ENCODE measurements at regions not wholly inside any gene's neighbourhood (a gene's known extent, or its start where the extent isn't known, plus 50 kb on each side); places are given as distances from the start of the nearest gene placed in this dataset.

- TF ChIP-seq EZH2 (IDR thresholded peaks at IDR 0.05; ENCODE audit: insufficient read depth, low read length) (no peak), CTCF (IDR thresholded peaks at IDR 0.05; ENCODE audit: insufficient read depth, low read depth, low read length) (no peak)
Observed at GRCh38 chr15:67895237-67895636, 55.4 kb upstream of the RNU6-1 start.

Data from astrocyte (in vitro differentiated cells and primary cell).